Naive thymus-derived CD4-positive, alpha-beta T cell (primary cell): ENCODE measurements at regions not wholly inside any gene's neighbourhood (a gene's known extent, or its start where the extent isn't known, plus 50 kb on each side); places are given as distances from the start of the nearest gene placed in this dataset.

Experiments used
- ATAC-seq: fragments of 150-1000 bp; cut with Tn5 transposase; 2 replicates; pipeline ENCODE4 v1.10.0; 2021; ENCODE audit warnings: mild to moderate bottlenecking, moderate library complexity
- CTCF ChIA-PET: fragments of 350-600 bp; sonication (Branson Sonifier 250); formaldehyde crosslinking; loops from one replicate; lab custom pipeline; 2021; ENCODE audit warnings: antibody characterized with exemption; lab: Charles Lee
- POLR2A ChIA-PET: fragments of 350-600 bp; sonication (Branson Sonifier 250); formaldehyde crosslinking; loops from one replicate; lab custom pipeline; 2021; ENCODE audit warnings: antibody characterized with exemption, inconsistent platforms; lab: Charles Lee
- DNase-seq, 9 donors: peaks; one replicate each; pipeline versions ENCODE4 v3.0.0 to v3.0.0-alpha.2; 2020 to 2022; ENCODE audit warnings: mixed read lengths in 1 of 9
- H3K27ac ChIP-seq: one replicate; pipeline ENCODE4 v1.7.0; 2013; ENCODE audit warnings: mild to moderate bottlenecking, low read depth, low read length, moderate library complexity
- H3K27me3 ChIP-seq, 2 donors: one replicate each; pipeline ENCODE4 v1.7.0; 2013; ENCODE audit warnings: low read length in 2 of 2, mild to moderate bottlenecking in 2 of 2, moderate library complexity in 2 of 2; ENCODE audit not compliant: control insufficient read depth in 2 of 2, insufficient read depth in 2 of 2
- H3K36me3 ChIP-seq, 3 experiments: 1 replicate in 2 of 3; 2 replicates in 1 of 3; pipeline ENCODE4 v1.7.0; 2013; ENCODE audit warnings: low read length in 3 of 3, mild to moderate bottlenecking in 3 of 3, moderate library complexity in 1 of 3; ENCODE audit not compliant: insufficient read depth in 3 of 3, control insufficient read depth in 2 of 3
- H3K4me1 ChIP-seq, 2 donors: one replicate each; pipeline ENCODE4 v1.7.0; 2013; ENCODE audit warnings: low read length in 2 of 2, mild to moderate bottlenecking in 2 of 2, moderate library complexity in 1 of 2; ENCODE audit not compliant: control insufficient read depth in 2 of 2, insufficient read depth in 2 of 2
- H3K4me3 ChIP-seq: 2 replicates; pipeline ENCODE4 v1.7.0; 2013; ENCODE audit warnings: mild to moderate bottlenecking, low read length
- H3K9me3 ChIP-seq, 3 experiments: 1 replicate in 2 of 3; 2 replicates in 1 of 3; pipeline ENCODE4 v1.7.0; 2013; ENCODE audit warnings: low read length in 3 of 3; ENCODE audit not compliant: control insufficient read depth in 2 of 3
- H3K27ac Mint-ChIP-seq, 9 donors: one replicate each; pipeline ENCODE4 v1.8.0; 2020 to 2022; ENCODE audit warnings: mixed read lengths in 9 of 9, mild to moderate bottlenecking in 8 of 9, moderate library complexity in 5 of 9, inconsistent platforms in 2 of 9
- H3K27me3 Mint-ChIP-seq, 5 donors: one replicate each; pipeline ENCODE4 v1.8.0; 2021 to 2022; ENCODE audit warnings: mixed read lengths in 5 of 5, mild to moderate bottlenecking in 1 of 5
- H3K36me3 Mint-ChIP-seq, 5 donors: one replicate each; pipeline ENCODE4 v1.8.0; 2020 to 2022; ENCODE audit warnings: mixed read lengths in 5 of 5, mild to moderate bottlenecking in 3 of 5, inconsistent platforms in 1 of 5
- H3K4me1 Mint-ChIP-seq, 7 donors: one replicate each; pipeline ENCODE4 v1.8.0; 2020 to 2022; ENCODE audit warnings: mixed read lengths in 7 of 7, mild to moderate bottlenecking in 3 of 7, inconsistent platforms in 1 of 7
- H3K4me3 Mint-ChIP-seq, 10 donors: one replicate each; pipeline ENCODE4 v1.8.0; 2020 to 2022; ENCODE audit warnings: mild to moderate bottlenecking in 10 of 10, mixed read lengths in 10 of 10, moderate library complexity in 6 of 10, inconsistent platforms in 2 of 10
- H3K9me3 Mint-ChIP-seq, 11 donors: one replicate each; pipeline ENCODE4 v1.8.0; 2020 to 2022; ENCODE audit warnings: mixed read lengths in 11 of 11, mild to moderate bottlenecking in 4 of 11, inconsistent platforms in 1 of 11, moderate library complexity in 1 of 11
- intact Hi-C, 2 donors: fragments of 100-400 bp; cut with micrococcal nuclease; formaldehyde crosslinking; loops; one replicate each; pipeline ENCODE4 v1.15.1; 2023

DNA sequence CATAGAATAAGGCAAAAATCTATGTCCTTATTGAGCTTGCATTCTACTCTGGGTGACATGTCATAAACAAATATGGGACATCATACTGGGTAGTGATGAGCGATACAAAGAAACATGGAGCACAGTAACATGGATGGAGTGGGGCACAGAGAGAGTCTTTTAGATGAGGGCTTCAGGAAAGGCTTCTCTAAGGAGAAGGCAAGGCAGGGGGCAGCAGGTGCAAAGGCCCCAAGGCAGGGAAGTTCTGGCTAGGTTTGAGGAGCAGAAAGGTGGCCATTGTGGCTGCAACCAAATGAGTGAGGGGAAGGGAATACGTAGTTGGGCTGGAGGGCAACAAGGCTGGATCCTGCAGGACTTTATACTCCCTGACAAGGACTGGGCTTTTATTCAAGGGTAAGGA, 211.4 kb downstream of the HERPUD2 start:
- no peak overlapping the region for H3K4me3 Mint-ChIP-seq
- H3K27ac Mint-ChIP-seq: no peak overlapping the region
- CTCF ChIA-PET: no interaction called here
- DNase-seq: no peak
- no peaks in the 10 kb centered on the region for H3K36me3 ChIP-seq
- intact Hi-C loops: no loop called here
- no peaks in the 10 kb centered on the region for H3K4me1 ChIP-seq
- peaks cover 0 to 2% (median 0%) of the 10 kb centered on the region in 3 experiments for H3K9me3 ChIP-seq
- H3K9me3 Mint-ChIP-seq: peaks cover 0 to 6% (median 0%) of the 10 kb centered on the region in 11 donors
- no peaks in the 10 kb centered on the region for H3K27me3 ChIP-seq
- peaks cover 13 to 40% (median 21%) of the 10 kb centered on the region in 5 donors for H3K27me3 Mint-ChIP-seq
- no peak overlapping the region for H3K4me3 ChIP-seq
- no peaks in the 10 kb centered on the region for H3K4me1 Mint-ChIP-seq
- no peaks in the 10 kb centered on the region for H3K36me3 Mint-ChIP-seq
- ATAC-seq: no peak
- POLR2A ChIA-PET: no interaction called here
- no peak overlapping the region for H3K27ac ChIP-seq

DNA sequence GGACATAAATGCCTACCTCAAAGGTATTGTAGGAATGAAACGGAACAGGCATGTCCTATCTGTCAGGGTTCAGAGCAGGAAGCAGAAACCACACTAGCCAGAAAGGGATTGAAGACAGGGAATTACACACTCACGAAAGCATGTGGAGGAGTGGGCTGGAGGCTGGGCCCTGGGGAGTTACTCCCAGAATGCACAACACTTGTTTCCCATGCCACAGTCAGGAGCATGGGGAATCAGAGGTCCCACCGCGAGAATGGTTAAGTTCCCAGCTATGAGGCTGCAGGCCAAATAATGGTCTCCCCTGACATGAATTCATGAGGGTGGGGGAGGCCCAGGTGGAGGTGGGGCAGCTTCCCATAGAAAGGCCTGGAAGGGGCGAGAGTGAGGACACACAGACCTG, 212.7 kb downstream of the HERPUD2 start:
- H3K4me1 Mint-ChIP-seq: no peaks in the 10 kb centered on the region
- ChIA-PET POLR2A (no interaction called here), CTCF (no interaction called here)
- Histone ChIP-seq H3K27me3 (no peaks in the 10 kb centered on the region), H3K4me1 (no peaks in the 10 kb centered on the region), H3K27ac (no peak overlapping the region), H3K4me3 (no peak overlapping the region), H3K9me3 (peaks cover 0 to 11% (median 0%) of the 10 kb centered on the region in 3 experiments), H3K36me3 (no peaks in the 10 kb centered on the region)
- peaks cover 0 to 1% (median 0%) of the 10 kb centered on the region in 5 donors for H3K36me3 Mint-ChIP-seq
- ATAC-seq: no peak
- no peak for DNase-seq
- H3K4me3 Mint-ChIP-seq: no peak overlapping the region
- intact Hi-C loops: no loop called here
- no peak overlapping the region for H3K27ac Mint-ChIP-seq
- H3K27me3 Mint-ChIP-seq: peaks cover 13 to 41% (median 22%) of the 10 kb centered on the region in 5 donors
- peaks cover under 1 to 18% (median 12%) of the 10 kb centered on the region in 11 donors for H3K9me3 Mint-ChIP-seq

DNA sequence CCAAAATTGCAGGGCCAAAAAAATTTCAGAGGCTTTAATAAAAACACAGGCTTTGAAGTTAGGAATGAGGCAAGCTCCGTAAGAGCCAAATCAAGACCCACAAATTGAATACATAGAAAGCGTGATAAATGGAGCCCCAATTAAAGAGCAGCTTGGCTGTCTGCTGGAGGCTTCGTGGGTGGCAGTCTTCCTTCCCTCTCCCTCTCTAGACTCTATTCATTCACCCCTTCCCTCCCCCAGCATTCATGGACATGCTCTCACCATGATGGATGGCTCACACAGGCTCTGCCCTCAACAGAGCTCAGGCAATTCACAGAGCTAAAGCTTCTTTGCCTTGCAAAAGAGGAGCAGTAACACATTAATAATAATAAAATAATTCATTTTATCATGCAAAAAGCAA, 214.1 kb downstream of the HERPUD2 start:
- DNase-seq (no peak), ATAC-seq (no peak)
- no peak overlapping the region for H3K27ac ChIP-seq
- Mint-ChIP-seq H3K36me3 (peaks cover 0 to 3% (median 0%) of the 10 kb centered on the region in 5 donors), H3K27ac (no peak overlapping the region), H3K4me1 (no peaks in the 10 kb centered on the region), H3K9me3 (peaks cover 2 to 31% (median 16%) of the 10 kb centered on the region in 11 donors), H3K27me3 (peaks cover 16 to 48% (median 22%) of the 10 kb centered on the region in 5 donors), H3K4me3 (no peak overlapping the region)
- ChIA-PET POLR2A (no interaction called here), CTCF (no interaction called here)
- H3K4me3 ChIP-seq: no peak overlapping the region
- no peaks in the 10 kb centered on the region for H3K36me3 ChIP-seq
- no peaks in the 10 kb centered on the region for H3K27me3 ChIP-seq
- peaks cover 0 to 11% (median 0%) of the 10 kb centered on the region in 3 experiments for H3K9me3 ChIP-seq
- H3K4me1 ChIP-seq: no peaks in the 10 kb centered on the region
- intact Hi-C loops: no loop called here

- ChIA-PET CTCF (interaction anchor here (0.6 kb wide), 1 partner anchor 407 kb away, joined by 3 read pairs; no protein-coding TSS in a partner anchor), POLR2A (no interaction called here)
- Mint-ChIP-seq H3K4me3 (no peak overlapping the region), H3K36me3 (peaks cover 0 to 3% (median 0%) of the 10 kb centered on the region in 5 donors), H3K9me3 (peaks cover 2 to 38% (median 23%) of the 10 kb centered on the region in 11 donors), H3K27me3 (peaks cover 25 to 45% (median 32%) of the 10 kb centered on the region in 5 donors), H3K4me1 (no peaks in the 10 kb centered on the region), H3K27ac (no peak overlapping the region)
- Histone ChIP-seq H3K4me1 (no peaks in the 10 kb centered on the region), H3K36me3 (no peaks in the 10 kb centered on the region), H3K27ac (no peak overlapping the region), H3K9me3 (peaks cover 0 to 11% (median 0%) of the 10 kb centered on the region in 3 experiments), H3K4me3 (no peak overlapping the region), H3K27me3 (no peaks in the 10 kb centered on the region)
- no peak for ATAC-seq
- intact Hi-C loops: no loop called here
- DNase-seq: no peak
Measured at GRCh38 chr7:35477609-35478008, 217.3 kb downstream of the HERPUD2 start.

DNA sequence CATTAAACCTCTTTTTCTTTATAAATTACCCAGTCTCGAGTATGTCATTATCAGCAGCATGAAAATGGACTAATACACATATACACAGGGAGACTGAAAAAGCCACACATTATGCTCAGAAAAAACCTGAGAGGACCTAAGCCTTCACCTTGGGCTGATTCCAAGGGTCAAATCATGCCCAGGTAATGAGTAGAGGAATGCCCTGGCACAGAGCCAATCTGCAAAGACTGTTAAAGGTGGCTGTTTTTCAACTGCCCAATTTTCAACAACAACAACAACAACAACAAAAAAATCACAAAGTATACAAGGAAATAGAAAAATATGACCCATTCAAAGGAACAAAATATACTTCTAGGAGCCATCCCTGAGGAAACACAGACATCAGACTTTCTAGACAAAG, 220.2 kb upstream of the TBX20 start:
- Histone ChIP-seq H3K27me3 (no peaks in the 10 kb centered on the region), H3K4me3 (no peak overlapping the region), H3K36me3 (no peaks in the 10 kb centered on the region), H3K9me3 (peaks cover 0 to 11% (median 0%) of the 10 kb centered on the region in 3 experiments), H3K27ac (no peak overlapping the region), H3K4me1 (no peaks in the 10 kb centered on the region)
- H3K4me1 Mint-ChIP-seq: no peaks in the 10 kb centered on the region
- ATAC-seq: no peak
- CTCF ChIA-PET: no interaction called here
- no peak overlapping the region for H3K27ac Mint-ChIP-seq
- H3K27me3 Mint-ChIP-seq: peaks cover 24 to 38% (median 34%) of the 10 kb centered on the region in 5 donors
- no peak overlapping the region for H3K4me3 Mint-ChIP-seq
- H3K36me3 Mint-ChIP-seq: peaks cover 0 to 3% (median 0%) of the 10 kb centered on the region in 5 donors
- DNase-seq: no peak
- peaks cover 2 to 38% (median 23%) of the 10 kb centered on the region in 11 donors for H3K9me3 Mint-ChIP-seq
- intact Hi-C loops: no loop called here
- POLR2A ChIA-PET: no interaction called here

DNA sequence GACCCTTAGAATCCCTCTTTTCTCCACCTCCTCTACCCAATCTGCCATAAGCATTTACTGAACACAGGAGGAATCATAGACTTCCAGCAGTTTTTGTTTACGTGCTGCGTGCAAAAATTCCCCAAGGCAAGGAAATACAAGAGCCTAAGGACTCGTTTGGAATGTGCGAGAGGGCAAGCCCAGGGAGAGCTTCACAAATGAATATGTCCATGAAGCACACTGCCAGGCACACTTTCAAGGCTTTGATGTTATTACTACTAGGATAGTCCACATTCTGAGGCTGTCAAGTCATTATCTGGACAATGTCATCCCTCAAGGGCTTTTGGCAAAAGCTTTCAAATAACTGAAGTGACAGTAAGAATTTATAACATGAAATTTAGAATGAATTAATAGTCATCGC, 214.7 kb upstream of the TBX20 start:
- no peaks in the 10 kb centered on the region for H3K4me1 ChIP-seq
- Mint-ChIP-seq H3K27ac (no peak overlapping the region), H3K4me3 (no peak overlapping the region), H3K36me3 (peaks cover 0 to 4% (median 0%) of the 10 kb centered on the region in 5 donors), H3K9me3 (peaks cover 0 to 10% (median 0%) of the 10 kb centered on the region in 11 donors), H3K27me3 (peaks cover 14 to 58% (median 38%) of the 10 kb centered on the region in 5 donors), H3K4me1 (no peaks in the 10 kb centered on the region)
- ChIA-PET POLR2A (no interaction called here), CTCF (no interaction called here)
- intact Hi-C loops: no loop called here
- no peaks in the 10 kb centered on the region for H3K9me3 ChIP-seq
- H3K27me3 ChIP-seq: no peaks in the 10 kb centered on the region
- H3K36me3 ChIP-seq: no peaks in the 10 kb centered on the region
- H3K27ac ChIP-seq: no peak overlapping the region
- H3K4me3 ChIP-seq: no peak overlapping the region
- no peak for DNase-seq
- ATAC-seq: no peak

- ATAC-seq (no peak), DNase-seq (no peak)
- no peaks in the 10 kb centered on the region for H3K27me3 ChIP-seq
- Mint-ChIP-seq H3K27me3 (peaks cover 11 to 63% (median 39%) of the 10 kb centered on the region in 5 donors), H3K27ac (peak overlapping the region in 1 of 9 donors; percentile 36), H3K4me1 (no peaks in the 10 kb centered on the region), H3K4me3 (no peak overlapping the region), H3K36me3 (peaks cover 0 to 9% (median 0%) of the 10 kb centered on the region in 5 donors), H3K9me3 (peaks cover 0 to 17% (median 4%) of the 10 kb centered on the region in 11 donors)
- H3K4me3 ChIP-seq: no peak overlapping the region
- intact Hi-C loops: no loop called here
- no peaks in the 10 kb centered on the region for H3K9me3 ChIP-seq
- ChIA-PET CTCF (no interaction called here), POLR2A (no interaction called here)
- no peaks in the 10 kb centered on the region for H3K36me3 ChIP-seq
- no peak overlapping the region for H3K27ac ChIP-seq
- no peaks in the 10 kb centered on the region for H3K4me1 ChIP-seq
Measured at GRCh38 chr7:35467456-35467978, 213.6 kb upstream of the TBX20 start.
